IMR-90 (cell line): ENCODE measurements at regions not wholly inside any gene's neighbourhood (a gene's known extent, or its start where the extent isn't known, plus 50 kb on each side); places are given as distances from the start of the nearest gene placed in this dataset.

Experiments
- CEBPB ChIP-seq: IDR thresholded peaks from 2 replicates; pipeline ENCODE4 v1.6.1; 2012; ENCODE audit warnings: low read depth, low read length, improper control_type of control experiment
- POLR2A ChIP-seq: IDR thresholded peaks from 2 replicates; pipeline ENCODE4 v1.6.1; 2012; ENCODE audit warnings: mild to moderate bottlenecking, low read depth, low read length
- TF ChIP-seq, protein P1 (sequence below): conservative IDR thresholded peaks from 2 replicates; pipeline ENCODE4 v1.5.1; 2012; ENCODE audit warnings: mild to moderate bottlenecking, low read depth, low read length, improper control_type of control experiment

DNA sequence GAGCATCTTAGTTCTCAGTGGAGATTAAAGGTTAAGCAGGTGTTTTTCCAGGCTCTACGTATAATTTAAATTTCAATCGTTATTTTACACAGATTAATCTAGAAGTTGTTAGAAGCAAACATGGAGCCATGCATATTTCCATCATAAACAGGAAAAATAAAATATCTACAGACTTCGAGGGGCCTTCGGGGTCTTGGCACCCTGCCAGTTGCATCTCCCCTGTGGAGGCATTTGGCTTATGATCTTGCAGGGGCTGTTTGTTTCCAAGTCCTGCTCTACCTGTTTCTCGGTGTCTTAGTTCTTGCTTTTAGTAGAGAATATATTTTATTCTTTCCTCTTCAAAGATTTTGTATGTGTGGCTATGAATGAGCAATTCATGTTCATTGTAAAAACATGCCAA is 67.2 kb upstream of the FAM136A start:
- TF ChIP-seq, protein P1, sequence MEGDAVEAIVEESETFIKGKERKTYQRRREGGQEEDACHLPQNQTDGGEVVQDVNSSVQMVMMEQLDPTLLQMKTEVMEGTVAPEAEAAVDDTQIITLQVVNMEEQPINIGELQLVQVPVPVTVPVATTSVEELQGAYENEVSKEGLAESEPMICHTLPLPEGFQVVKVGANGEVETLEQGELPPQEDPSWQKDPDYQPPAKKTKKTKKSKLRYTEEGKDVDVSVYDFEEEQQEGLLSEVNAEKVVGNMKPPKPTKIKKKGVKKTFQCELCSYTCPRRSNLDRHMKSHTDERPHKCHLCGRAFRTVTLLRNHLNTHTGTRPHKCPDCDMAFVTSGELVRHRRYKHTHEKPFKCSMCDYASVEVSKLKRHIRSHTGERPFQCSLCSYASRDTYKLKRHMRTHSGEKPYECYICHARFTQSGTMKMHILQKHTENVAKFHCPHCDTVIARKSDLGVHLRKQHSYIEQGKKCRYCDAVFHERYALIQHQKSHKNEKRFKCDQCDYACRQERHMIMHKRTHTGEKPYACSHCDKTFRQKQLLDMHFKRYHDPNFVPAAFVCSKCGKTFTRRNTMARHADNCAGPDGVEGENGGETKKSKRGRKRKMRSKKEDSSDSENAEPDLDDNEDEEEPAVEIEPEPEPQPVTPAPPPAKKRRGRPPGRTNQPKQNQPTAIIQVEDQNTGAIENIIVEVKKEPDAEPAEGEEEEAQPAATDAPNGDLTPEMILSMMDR: no peak
- TF ChIP-seq CEBPB (no peak), POLR2A (no peak)
